ENCODE measurements at regions not wholly inside any gene's neighbourhood (a gene's known extent, or its start where the extent isn't known, plus 50 kb on each side); places are given as distances from the start of the nearest gene placed in this dataset.

DNA sequence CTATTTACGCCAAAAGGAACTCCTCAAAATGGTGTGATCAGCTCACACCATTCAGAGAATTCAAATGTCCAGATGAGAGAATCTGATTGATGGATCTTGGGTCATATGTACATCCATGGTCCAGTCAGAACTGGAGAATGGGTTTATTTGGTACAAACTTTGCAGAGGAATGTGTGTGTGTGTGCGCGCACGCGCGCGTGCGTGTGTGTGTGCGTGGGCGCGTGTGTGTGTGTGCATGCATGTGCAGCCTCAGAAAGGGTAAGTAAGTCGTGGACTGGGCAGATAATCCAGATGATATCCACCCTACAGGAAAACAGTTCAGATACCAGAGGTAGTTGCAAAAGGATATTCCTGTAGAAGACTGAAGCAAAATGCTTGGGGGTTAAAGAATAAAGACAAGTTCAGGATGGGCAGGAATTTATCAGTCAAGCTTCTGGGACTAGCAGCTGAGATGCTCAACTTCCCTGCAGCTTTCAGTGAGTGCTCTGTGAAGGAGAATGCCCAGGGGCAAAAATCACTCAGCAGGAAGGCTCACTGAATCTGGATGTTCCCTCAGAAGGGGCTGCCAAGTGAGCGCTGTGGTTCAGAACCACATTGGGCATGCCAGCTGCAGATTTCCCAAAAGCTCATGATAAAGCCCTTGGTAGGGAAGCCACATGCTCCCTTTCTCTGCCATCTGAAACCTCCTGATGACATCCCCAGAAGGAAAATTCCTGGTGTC lies 440.5 kb upstream of the SGCD start:
- TF ChIP-seq GATA2 (IDR thresholded peaks at IDR 0.05; ENCODE audit: low read depth, low read length) = no peak
- no peak for TF ChIP-seq GATA3 (IDR thresholded peaks at IDR 0.05; ENCODE audit: low read depth, low read length)

All from SH-SY5Y (cell line).